GM21390 (cell line): ENCODE measurements at regions not wholly inside any gene's neighbourhood (a gene's known extent, or its start where the extent isn't known, plus 50 kb on each side); places are given as distances from the start of the nearest gene placed in this dataset.

ENCODE experiments used
- ATAC-seq: cut with Tn5 transposase; IDR thresholded peaks from one replicate; pipeline ENCODE4 v1.9.1; 2021; ENCODE audit not compliant: unreplicated experiment

DNA sequence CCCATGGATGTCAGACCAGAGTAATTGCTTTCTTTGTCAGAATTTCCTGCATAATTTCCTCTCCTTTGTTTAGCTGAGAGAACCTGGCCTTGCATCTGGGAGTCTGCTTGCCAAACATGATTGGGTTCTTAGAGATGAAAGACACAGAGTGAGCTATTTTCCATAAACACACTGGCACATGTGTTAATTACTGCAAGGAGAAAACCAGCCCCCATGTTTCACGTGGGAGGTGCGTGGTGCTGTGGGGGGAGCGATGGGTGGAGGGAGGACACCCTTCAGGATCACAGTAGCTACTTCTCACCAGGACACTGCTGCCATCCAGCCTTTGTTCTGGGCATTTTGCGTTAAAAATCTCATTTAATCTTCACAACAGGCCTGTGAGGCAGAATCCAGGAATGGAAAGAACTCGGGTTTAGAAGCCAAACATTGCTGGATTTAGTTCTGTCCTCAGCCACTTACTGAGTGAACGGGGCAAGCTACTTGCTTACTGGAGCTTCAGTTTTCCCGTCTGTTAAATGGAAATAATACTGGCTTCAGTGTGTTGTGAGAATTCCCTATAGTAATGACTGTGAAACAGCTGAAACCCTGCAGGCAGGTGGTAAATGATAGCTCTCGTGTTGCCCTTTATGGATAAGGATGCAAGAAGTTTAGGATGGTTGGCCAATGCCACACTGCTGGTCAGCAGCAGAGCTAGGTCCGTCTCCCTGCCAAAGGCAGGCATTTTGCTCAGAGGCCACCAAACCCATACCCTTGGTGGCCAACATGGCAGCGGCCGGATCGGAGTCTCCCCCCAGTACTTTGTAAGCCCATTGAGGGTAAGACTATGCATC is 100.1 kb upstream of the ASAP2 start:
- ATAC-seq, result no peak

DNA sequence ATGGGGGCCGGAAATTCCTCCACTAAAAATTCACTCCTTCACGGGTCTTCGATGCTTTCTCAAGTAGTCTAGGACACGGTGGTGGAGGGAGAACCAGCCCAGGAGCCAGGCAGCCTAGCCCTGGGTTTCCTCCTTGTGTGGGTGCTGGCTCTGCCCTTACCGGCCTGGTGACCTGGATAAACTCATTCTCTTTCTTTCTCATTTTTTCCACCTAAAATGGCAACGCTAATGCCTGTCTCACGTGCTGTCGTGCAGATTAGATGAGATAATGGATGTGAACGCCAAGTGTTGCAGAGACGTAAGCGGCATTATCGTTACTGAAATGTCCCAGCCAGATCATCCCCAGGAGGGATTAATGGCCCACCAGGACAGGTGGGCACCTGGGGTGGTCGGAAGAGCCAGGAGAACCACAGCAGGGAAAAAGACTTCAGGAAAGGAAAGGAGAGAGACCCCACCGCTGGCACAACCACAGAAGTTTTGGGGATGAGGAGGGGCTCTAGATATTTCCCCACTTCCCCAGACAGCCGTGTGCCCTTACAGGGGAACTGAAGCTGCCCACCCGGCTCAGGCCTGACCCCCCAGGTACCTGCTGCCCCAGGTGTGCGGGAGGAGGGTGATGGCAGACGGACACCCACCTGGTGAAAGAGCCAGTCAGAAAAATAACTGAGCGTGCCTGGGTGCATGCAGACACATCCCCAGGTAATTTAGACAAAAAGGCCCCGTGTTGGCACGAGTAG is 100.8 kb upstream of the ASAP2 start:
- ATAC-seq, result no peak

DNA sequence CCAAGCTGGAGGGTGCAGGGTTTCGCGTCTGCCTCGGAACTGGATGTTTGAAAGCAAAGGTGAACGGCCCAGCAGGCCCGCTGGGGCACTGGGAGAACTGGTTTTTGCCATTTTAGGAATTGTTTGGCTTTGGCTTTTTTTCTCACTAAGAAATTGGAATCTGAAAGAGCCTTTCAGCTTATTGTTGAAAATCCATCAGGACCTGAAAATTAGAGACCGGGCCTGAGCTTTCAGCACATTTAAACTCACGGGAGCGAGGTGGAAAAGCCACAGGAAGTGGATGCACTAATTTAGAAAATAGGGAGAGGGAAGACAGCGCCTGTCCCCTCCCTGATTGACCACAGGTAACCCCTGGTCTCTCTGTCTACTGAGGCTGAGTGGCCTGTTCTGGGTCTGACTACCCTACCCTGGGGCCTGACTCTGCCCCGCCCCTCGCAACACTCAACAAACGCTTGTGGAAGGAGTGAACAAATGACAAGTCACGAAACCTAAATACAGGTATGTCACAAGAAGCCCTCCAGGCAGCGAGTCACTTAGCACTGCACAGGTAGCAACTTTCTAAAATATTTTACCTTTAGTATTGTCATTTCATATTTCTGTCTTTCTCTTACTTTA is 100.3 kb upstream of the MBOAT2 start:
- ATAC-seq, result no peak

DNA sequence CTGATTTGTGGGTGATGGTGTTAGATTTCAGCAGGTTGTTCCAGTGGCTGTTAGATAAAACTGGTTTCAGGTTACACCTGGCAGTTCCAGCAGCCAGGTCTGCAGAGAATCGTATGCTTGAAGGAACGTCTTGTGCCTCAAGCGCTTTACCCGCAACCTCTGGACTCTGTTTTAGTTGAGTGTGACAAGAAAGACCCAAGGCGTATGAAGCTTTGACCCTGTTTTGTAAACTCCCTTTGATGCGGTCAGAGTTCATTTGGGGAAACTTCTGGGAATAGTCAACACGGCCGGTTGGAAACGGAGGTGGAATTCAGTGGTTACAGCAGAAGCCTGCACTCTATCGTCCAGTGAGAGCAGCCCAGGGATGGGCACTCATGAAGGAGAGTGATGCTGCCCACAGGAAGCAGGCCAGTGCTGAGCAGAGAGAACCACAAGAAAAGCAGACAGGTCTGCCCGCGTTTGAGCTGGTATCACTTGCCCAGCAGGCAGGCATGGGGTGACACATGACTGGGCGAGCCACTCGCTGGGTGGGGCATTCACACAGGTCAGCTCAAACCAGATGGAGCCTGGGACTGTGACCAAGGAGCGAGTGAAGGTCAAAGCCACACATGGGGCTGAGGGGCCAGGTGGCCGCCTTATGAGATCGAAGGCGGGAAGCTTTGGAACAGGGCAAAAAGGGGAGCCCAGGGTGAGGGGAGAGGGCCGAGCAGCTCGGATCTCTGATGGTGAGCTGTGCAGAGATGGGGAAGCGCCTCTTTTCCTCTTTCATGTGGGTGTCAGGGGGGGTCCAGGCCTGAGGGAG is 99.6 kb upstream of the MBOAT2 start:
- no peak for ATAC-seq

DNA sequence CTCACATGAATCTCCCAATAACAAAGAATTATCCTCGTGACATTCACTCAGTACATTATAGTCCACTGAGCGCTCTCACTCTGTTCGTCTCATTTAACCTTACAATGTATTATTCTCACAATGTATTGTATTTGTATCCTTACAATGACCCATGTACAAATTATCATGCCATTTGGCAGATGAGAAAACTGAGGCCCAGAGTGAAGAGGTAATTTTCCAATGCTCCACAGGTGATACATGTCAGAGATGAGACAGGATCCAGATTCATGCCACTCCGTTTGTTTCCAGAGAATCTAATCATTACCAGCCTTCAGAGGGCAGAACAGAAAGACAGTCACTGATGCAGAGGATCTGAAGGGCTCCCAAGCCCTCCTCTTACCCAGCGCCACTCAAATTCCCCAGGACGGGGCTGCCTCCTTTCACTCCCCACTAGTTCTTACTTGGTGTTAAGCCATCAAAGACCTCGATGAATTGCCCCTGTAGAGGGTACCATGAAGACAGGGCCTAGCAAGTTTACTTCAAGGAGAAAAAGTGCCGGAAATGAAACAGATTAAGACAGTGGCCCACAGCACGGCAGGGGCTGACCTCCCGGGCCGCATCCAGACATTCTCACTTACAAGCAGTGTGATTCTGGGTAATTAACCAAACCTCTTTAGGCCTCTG is 98.4 kb upstream of the MBOAT2 start:
- ATAC-seq, result no peak

- peak; percentile 48 for ATAC-seq
These were observed 96.8 kb upstream of the MBOAT2 start for GRCh38 chr2:9100080-9100876.

DNA sequence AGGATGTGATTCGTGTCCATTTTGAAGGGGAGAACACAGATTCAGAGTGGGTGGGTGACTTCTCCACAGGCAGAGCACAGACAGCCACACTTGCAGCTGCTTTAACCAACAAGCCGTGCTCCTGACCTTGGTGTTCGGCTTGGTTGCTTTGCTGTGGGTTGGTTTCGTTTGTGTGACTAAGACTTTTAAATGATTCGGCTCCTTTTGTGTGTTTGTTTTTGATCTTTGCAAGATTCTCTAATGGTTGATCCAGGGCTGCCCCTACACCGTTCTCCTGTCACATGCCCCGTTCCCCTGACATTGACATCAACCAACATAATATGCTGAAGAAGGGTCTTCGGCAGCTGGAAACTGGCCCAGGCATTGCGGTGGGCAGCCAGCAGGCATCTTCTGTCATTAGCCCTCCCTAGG is 95.9 kb upstream of the MBOAT2 start:
- peak; percentile 51 for ATAC-seq

- no peak for ATAC-seq
These were observed 94.4 kb upstream of the MBOAT2 start for GRCh38 chr2:9097892-9098291.

GRCh38 chr2:9097239-9097638 is 93.8 kb upstream of the MBOAT2 start:
- no peak for ATAC-seq

- no peak for ATAC-seq
These were observed 93.3 kb upstream of the MBOAT2 start for GRCh38 chr2:9096761-9097160.

DNA sequence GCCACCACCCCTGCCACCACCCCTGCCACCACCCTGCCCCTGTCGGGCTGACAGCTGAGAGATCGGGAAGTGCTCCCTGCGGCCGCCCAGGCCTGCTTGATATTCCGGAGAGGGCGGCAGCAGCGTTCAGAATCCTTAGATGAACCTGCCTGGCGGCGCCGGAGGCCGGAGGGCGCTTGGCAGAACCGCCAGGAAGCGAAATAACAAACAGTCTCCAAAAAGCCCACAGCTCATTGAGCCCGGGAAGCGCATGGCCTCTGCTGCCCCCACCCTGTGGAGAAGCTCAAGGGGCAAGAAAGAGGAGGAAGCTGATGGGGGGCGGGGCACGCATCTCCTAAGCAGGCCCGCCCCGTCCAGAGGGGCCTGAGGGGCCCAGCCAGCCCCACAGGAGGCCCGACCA is 92.2 kb upstream of the MBOAT2 start:
- ATAC-seq, result no peak

GRCh38 chr2:9095226-9095625 is 91.7 kb upstream of the MBOAT2 start:
- ATAC-seq, result no peak

- no peak for ATAC-seq
These were observed 90.6 kb upstream of the MBOAT2 start for GRCh38 chr2:9094117-9094516.

- no peak for ATAC-seq
These were observed 89.8 kb upstream of the MBOAT2 start for GRCh38 chr2:9093324-9093723.

- ATAC-seq, result peak; percentile 87
These were observed 89.1 kb upstream of the MBOAT2 start for GRCh38 chr2:9092383-9093282.

- peak; percentile 4 for ATAC-seq
These were observed 88.3 kb upstream of the MBOAT2 start for GRCh38 chr2:9091811-9092210.

GRCh38 chr2:9089831-9090230 is 86.3 kb upstream of the MBOAT2 start:
- no peak for ATAC-seq

DNA sequence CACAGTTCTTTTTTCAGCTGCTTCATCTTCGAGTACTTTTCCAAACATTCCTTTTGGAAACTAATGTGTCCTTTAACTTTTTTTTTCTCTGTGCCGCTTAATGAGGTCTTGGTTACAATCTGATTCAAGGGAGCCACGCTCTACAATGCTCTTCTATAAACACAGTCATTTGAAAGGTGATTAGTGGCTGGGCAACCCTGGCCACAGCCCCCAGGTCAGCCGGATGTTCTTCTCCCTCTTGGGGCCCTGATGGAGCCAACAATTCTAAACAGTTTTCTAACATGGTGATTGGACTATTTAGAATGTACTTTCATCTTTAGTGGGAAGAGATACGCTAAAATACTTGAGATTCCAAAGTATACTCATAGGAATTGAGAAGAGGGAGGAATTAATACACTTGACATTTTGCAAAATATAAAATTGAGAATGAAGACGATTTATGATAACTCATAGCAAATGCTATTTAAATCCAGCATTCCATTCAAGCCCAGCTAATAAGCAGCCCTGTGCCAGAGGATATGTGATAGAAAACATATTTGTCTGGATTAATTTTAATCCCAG is 83.7 kb upstream of the MBOAT2 start:
- no peak for ATAC-seq
